HEK293T (cell line): ENCODE measurements at regions not wholly inside any gene's neighbourhood (a gene's known extent, or its start where the extent isn't known, plus 50 kb on each side); places are given as distances from the start of the nearest gene placed in this dataset.

Experiments used
- BHLHE40 ChIP-seq: fragments of 450-650 bp; IDR thresholded peaks from 2 replicates; pipeline ENCODE4 v1.6.1; 2016; ENCODE audit warnings: mild to moderate bottlenecking, moderate library complexity, borderline replicate concordance
- HDGF ChIP-seq: fragments of 450-650 bp; IDR thresholded peaks from 2 replicates; pipeline ENCODE4 v1.6.1; 2017; ENCODE audit warnings: antibody characterized with exemption, borderline replicate concordance
- L3MBTL2 ChIP-seq: fragments of 450-650 bp; conservative IDR thresholded peaks from 2 replicates; pipeline ENCODE4 v1.6.1; 2016; ENCODE audit warnings: mild to moderate bottlenecking

- TF ChIP-seq HDGF (no peak), BHLHE40 (no peak), L3MBTL2 (no peak)
Measured at GRCh38 chr7:34343667-34344066, 314.4 kb upstream of the NPSR1 start.
